WERI-Rb-1 (cell line): ENCODE measurements at regions not wholly inside any gene's neighbourhood (a gene's known extent, or its start where the extent isn't known, plus 50 kb on each side); places are given as distances from the start of the nearest gene placed in this dataset.

Experiments used
- DNase-seq: peaks from one replicate; pipeline ENCODE4 v3.0.0-alpha.2; 2020
- H3K27ac ChIP-seq: fragments of 250-450 bp; sonication (Bioruptor Pico); 2 replicates; pipeline ENCODE4 v1.5.1; 2020; ENCODE audit warnings: mild to moderate bottlenecking, moderate library complexity
- H3K27me3 ChIP-seq: fragments of 250-450 bp; sonication (Bioruptor Pico); 2 replicates; pipeline ENCODE4 v1.5.1; 2021; ENCODE audit warnings: mild to moderate bottlenecking, low read depth, moderate library complexity; ENCODE audit not compliant: insufficient read depth, severe bottlenecking
- H3K36me3 ChIP-seq: fragments of 250-450 bp; sonication (Bioruptor Pico); 2 replicates; pipeline ENCODE4 v1.5.1; 2020; ENCODE audit warnings: mild to moderate bottlenecking, moderate library complexity
- H3K4me3 ChIP-seq: 2 replicates; pipeline ENCODE4 v1.5.1; 2011; ENCODE audit warnings: low read depth, mild to moderate bottlenecking, control low read depth, low read length
- H3K9me3 ChIP-seq: fragments of 250-450 bp; sonication (Bioruptor Pico); 2 replicates; pipeline ENCODE4 v1.5.1; 2021; ENCODE audit warnings: mild to moderate bottlenecking, moderate library complexity; ENCODE audit not compliant: severe bottlenecking
- TF ChIP-seq, protein P1 (sequence below): IDR thresholded peaks from 2 replicates; pipeline ENCODE4 v1.5.1; 2011; ENCODE audit warnings: low read depth, mild to moderate bottlenecking, control low read depth, inconsistent platforms, low read length

DNA sequence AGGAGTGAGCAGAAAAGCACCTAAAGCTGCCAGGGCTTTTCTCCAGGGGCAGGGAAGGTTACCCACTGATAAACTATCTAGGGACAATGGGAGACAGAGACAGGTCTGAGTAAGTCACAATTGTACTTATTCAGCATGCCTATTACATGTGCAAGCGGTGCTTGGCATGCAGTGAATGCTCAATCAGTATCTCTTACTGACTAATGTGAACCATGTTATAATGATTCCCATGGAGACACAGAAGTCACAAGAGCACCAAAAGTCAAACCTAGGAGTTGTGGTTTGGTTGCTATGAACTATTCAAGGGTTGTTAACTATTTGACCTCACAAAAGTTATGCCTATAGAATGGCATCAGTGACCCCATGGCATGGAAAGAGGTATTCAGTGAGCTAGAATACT lies 50.0 kb upstream of the RASGRP1 start:
- H3K36me3 ChIP-seq, result no peaks in the 10 kb centered on the region
- no peak overlapping the region for H3K4me3 ChIP-seq
- H3K9me3 ChIP-seq, result no peaks in the 10 kb centered on the region
- TF ChIP-seq, protein P1, sequence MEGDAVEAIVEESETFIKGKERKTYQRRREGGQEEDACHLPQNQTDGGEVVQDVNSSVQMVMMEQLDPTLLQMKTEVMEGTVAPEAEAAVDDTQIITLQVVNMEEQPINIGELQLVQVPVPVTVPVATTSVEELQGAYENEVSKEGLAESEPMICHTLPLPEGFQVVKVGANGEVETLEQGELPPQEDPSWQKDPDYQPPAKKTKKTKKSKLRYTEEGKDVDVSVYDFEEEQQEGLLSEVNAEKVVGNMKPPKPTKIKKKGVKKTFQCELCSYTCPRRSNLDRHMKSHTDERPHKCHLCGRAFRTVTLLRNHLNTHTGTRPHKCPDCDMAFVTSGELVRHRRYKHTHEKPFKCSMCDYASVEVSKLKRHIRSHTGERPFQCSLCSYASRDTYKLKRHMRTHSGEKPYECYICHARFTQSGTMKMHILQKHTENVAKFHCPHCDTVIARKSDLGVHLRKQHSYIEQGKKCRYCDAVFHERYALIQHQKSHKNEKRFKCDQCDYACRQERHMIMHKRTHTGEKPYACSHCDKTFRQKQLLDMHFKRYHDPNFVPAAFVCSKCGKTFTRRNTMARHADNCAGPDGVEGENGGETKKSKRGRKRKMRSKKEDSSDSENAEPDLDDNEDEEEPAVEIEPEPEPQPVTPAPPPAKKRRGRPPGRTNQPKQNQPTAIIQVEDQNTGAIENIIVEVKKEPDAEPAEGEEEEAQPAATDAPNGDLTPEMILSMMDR, result no peak
- H3K27ac ChIP-seq, result no peak overlapping the region
- peaks cover 63% of the 10 kb centered on the region for H3K27me3 ChIP-seq
- DNase-seq, result no peak

DNA sequence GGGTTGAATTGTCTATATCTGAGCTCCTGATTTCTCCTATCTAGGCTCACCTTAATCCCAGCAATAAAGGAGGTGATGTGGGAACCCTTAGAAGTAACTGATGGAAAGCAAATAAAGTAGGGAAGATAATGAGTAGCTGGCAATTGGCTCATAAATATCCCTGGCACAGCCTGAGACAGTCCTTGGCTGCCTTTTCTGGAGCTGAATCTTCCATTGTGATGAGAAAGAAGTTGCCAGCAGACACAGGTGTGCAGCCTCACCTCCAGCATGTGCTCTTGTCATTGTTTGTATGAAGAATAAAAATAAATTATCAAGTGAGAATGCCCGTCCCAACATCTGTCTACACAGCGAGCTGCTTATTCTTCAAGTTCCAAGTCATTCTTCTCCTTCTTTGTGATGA lies 53.2 kb upstream of the RASGRP1 start:
- H3K9me3 ChIP-seq, result no peaks in the 10 kb centered on the region
- H3K27me3 ChIP-seq, result peaks cover 56% of the 10 kb centered on the region
- no peak for DNase-seq
- no peak overlapping the region for H3K27ac ChIP-seq
- no peak overlapping the region for H3K4me3 ChIP-seq
- TF ChIP-seq, protein P1, result no peak
- H3K36me3 ChIP-seq, result no peaks in the 10 kb centered on the region

DNA sequence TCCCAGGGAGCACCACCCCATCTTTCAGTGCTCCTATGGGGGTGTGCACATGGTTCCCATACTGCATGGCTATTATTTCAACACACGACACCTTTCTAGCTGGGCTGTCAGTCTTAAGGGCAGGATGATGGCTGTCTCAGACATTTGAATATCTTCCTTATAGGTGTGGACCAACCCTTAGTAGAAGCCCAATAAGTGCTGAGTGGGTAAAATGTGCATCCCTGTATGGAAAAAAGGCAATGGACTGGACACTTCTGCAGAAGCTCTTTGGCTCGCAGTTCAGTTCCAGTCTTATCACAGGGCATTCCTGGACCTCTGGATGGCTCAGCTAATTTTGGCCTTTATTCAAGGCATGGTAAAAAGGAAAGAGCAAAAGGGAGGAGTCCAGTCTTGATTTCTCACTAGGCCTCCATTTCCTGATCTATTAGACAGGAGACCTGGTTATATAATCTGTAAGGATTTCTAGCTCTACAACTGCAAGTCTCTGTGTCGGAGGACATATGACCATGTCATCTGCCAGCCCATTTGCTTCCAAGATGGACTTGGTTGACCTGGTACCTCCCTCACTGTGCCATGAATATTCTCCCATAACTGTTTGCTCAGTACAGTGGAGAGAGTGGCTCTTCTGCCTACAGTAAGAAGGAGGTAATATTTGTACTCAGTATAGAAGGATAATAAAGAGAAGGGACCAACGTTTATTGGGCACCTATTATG lies 53.8 kb upstream of the RASGRP1 start:
- no peak for DNase-seq
- H3K9me3 ChIP-seq, result no peaks in the 10 kb centered on the region
- no peaks in the 10 kb centered on the region for H3K36me3 ChIP-seq
- TF ChIP-seq, protein P1, result no peak
- peaks cover 56% of the 10 kb centered on the region for H3K27me3 ChIP-seq
- H3K4me3 ChIP-seq, result no peak overlapping the region
- no peak overlapping the region for H3K27ac ChIP-seq

DNA sequence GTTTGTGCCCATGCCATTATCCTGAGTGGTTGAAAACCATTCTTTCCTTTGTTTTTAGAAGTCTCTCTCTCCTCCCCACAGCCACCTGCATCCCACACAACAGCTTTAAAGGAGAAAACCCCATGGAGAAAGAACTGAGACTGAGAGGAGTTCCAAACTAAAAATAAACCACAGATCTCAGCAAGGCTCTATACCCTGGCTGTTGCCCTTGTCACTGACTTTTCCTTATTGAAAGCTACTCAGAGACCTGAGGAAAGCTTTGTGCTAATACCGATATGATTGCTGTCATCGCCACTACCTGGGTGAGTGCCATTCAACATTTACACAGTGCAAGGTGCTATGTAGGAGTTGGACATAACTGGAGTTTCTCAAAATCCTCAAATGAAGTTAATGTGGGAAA lies 55.5 kb upstream of the RASGRP1 start:
- TF ChIP-seq, protein P1, result no peak
- Histone ChIP-seq H3K36me3 (no peaks in the 10 kb centered on the region), H3K27me3 (peaks cover 56% of the 10 kb centered on the region), H3K9me3 (no peaks in the 10 kb centered on the region), H3K27ac (no peak overlapping the region), H3K4me3 (no peak overlapping the region)
- DNase-seq, result no peak

DNA sequence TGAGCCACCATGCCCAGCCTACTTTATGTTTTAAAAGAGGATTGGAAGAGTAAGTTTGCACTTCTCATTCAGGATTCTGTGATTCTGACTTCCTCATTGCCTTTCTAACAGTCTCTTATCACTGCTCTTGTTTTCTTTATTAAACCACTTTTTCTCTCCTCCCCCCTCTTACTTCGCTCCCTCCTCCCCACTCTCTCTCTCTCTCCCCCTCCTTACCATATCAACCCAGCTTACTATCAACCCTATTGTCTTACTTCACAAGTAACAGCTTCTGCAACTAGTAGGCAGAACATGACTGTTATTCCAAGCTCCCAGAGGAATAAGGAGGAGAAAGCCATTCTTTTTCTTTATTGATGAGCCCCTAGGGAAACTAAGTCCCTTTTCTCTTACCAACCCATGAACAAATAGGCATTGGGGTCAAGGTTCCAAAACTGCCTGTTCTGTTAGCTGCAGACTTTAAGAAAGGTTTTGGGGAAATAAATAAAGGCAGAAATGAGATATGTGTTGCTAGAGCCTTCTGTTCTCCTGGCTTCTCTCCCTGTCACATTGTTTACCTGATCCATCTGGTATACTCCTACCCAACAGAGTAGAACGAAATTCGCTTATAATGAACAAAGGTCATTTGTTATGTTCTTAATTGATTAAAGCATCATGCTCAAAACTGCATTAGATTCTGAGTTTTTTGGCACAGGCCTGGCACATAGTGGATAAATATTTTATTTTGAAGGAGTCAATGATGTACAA lies 56.4 kb upstream of the RASGRP1 start:
- H3K27me3 ChIP-seq, result peaks cover 52% of the 10 kb centered on the region
- TF ChIP-seq, protein P1, result no peak
- H3K9me3 ChIP-seq, result no peaks in the 10 kb centered on the region
- no peaks in the 10 kb centered on the region for H3K36me3 ChIP-seq
- no peak overlapping the region for H3K27ac ChIP-seq
- H3K4me3 ChIP-seq, result no peak overlapping the region
- DNase-seq, result no peak

DNA sequence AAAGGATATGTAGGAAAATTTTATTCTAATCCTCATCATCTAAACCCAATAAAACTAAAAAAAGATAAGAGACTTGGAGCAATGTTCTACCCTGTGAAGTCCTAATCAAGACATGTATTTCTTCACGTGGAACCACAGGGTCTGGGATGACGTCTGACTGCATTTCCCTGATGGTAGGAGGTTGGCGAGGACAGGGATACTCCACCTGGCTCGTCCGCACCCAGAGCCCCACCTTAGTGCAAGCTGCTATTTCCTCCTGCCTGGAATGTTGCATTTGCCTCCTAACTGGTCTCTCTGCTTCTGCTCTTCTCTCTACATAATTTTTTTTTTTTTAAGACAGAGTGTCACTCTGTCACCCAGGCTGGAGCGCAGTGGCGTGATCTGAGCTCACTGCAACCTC lies 57.7 kb upstream of the RASGRP1 start:
- peaks cover 55% of the 10 kb centered on the region for H3K27me3 ChIP-seq
- no peak for DNase-seq
- TF ChIP-seq, protein P1, result no peak

More for the DNA sequence above, 57.7 kb upstream of the RASGRP1 start:
- no peaks in the 10 kb centered on the region for H3K9me3 ChIP-seq
- no peaks in the 10 kb centered on the region for H3K36me3 ChIP-seq
- H3K27ac ChIP-seq, result no peak overlapping the region
- no peak overlapping the region for H3K4me3 ChIP-seq
